HL-60 (cell line): ENCODE measurements at regions not wholly inside any gene's neighbourhood (a gene's known extent, or its start where the extent isn't known, plus 50 kb on each side); places are given as distances from the start of the nearest gene placed in this dataset.
"Not testable (repeated sequence)": the region's sequence is repeated elsewhere in the genome, so short reads cannot be mapped to it uniquely, and the experiment has no call there.

Experiments used
- DNase-seq, 2 experiments: peaks; one replicate each; pipeline ENCODE4 v3.0.0-alpha.2; 2010 to 2020; ENCODE audit warnings: low read depth in 1 of 2, low spot score in 1 of 2
- H3K27ac ChIP-seq: fragments of 250-450 bp; sonication (Bioruptor Pico); replicated peaks from 2 replicates; pipeline ENCODE4 v1.5.1; 2020; ENCODE audit warnings: mild to moderate bottlenecking, moderate library complexity
- H3K27me3 ChIP-seq: fragments of 250-450 bp; sonication (Bioruptor Pico); 2 replicates; pipeline ENCODE4 v1.5.1; 2021; ENCODE audit warnings: mild to moderate bottlenecking, moderate library complexity; ENCODE audit not compliant: insufficient read depth, poor library complexity, severe bottlenecking
- H3K4me3 ChIP-seq: replicated peaks from 2 replicates; pipeline ENCODE4 v1.5.1; 2011; ENCODE audit warnings: mild to moderate bottlenecking, control low read depth, low read length; ENCODE audit not compliant: insufficient read depth
- CTCF ChIP-seq: IDR thresholded peaks from one replicate; pipeline ENCODE4 v1.5.1; 2011; ENCODE audit warnings: low read length, control low read depth, inconsistent platforms; ENCODE audit not compliant: insufficient read depth
- GABPA ChIP-seq: IDR thresholded peaks from 2 replicates; pipeline ENCODE4 v1.6.1; 2012; ENCODE audit warnings: low read depth
- POLR2AphosphoS5 ChIP-seq: IDR thresholded peaks from 2 replicates; pipeline ENCODE4 v1.6.1; 2012; ENCODE audit warnings: low read depth
- REST ChIP-seq: IDR thresholded peaks from 2 replicates; pipeline ENCODE4 v1.6.1; 2012; ENCODE audit warnings: low read depth; ENCODE audit not compliant: insufficient replicate concordance
- SPI1 ChIP-seq: IDR thresholded peaks from 2 replicates; pipeline ENCODE4 v1.6.1; 2012; ENCODE audit warnings: low read depth, mild to moderate bottlenecking, borderline replicate concordance

- Histone ChIP-seq H3K27ac (no peak overlapping the region), H3K27me3 (no peaks in the 10 kb centered on the region), H3K4me3 (no peak overlapping the region)
- TF ChIP-seq CTCF (no peak), POLR2AphosphoS5 (no peak), GABPA (no peak), REST (no peak), SPI1 (no peak)
- DNase-seq, result no peak
Observed at GRCh38 chr6:51199733-51200260, 381.1 kb downstream of the TFAP2B start.

- no peaks in the 10 kb centered on the region for H3K27me3 ChIP-seq
- H3K4me3 ChIP-seq, result no peak overlapping the region
- TF ChIP-seq SPI1 (no peak), REST (no peak), GABPA (no peak), CTCF (no peak), POLR2AphosphoS5 (no peak)
- H3K27ac ChIP-seq, result no peak overlapping the region
- DNase-seq, result no peak
Observed at GRCh38 chr6:51200676-51201075, 382.0 kb downstream of the TFAP2B start.

- not testable (repeated sequence) for H3K4me3 ChIP-seq, H3K27me3 ChIP-seq, H3K27ac ChIP-seq, DNase-seq
Observed at GRCh38 chr6:51202653-51203052, 384.0 kb downstream of the TFAP2B start.

GRCh38 chr6:51203504-51203903, 384.8 kb downstream of the TFAP2B start:
- H3K4me3 ChIP-seq, result no peak overlapping the region

More at GRCh38 chr6:51203504-51203903, 384.8 kb downstream of the TFAP2B start:
- H3K27me3 ChIP-seq, result no peaks in the 10 kb centered on the region
- TF ChIP-seq REST (no peak), SPI1 (no peak), CTCF (no peak), POLR2AphosphoS5 (no peak), GABPA (no peak)
- DNase-seq, result no peak
- H3K27ac ChIP-seq, result no peak overlapping the region
